Central memory CD8-positive, alpha-beta T cell (primary cell): ENCODE measurements at regions not wholly inside any gene's neighbourhood (a gene's known extent, or its start where the extent isn't known, plus 50 kb on each side); places are given as distances from the start of the nearest gene placed in this dataset.

Experiments
- ATAC-seq: fragments of 150-1000 bp; cut with Tn5 transposase; replicated peaks from 2 replicates; pipeline ENCODE4 v1.10.0; 2022; ENCODE audit warnings: mild to moderate bottlenecking, moderate FRiP score, moderate number of reproducible peaks; ENCODE audit not compliant: poor library complexity, severe bottlenecking; ENCODE audit errors: extremely low read depth
- DNase-seq, 2 donors: peaks; one replicate each; pipeline ENCODE4 v3.0.0; 2021; ENCODE audit warnings: low spot score in 2 of 2
- H3K27ac Mint-ChIP-seq: one replicate; pipeline ENCODE4 v1.8.0; 2022; ENCODE audit warnings: low read depth, mild to moderate bottlenecking, moderate library complexity, mixed read lengths
- H3K27me3 Mint-ChIP-seq: one replicate; pipeline ENCODE4 v1.8.0; 2022; ENCODE audit warnings: mixed read lengths
- H3K36me3 Mint-ChIP-seq: one replicate; pipeline ENCODE4 v1.8.0; 2022; ENCODE audit warnings: mild to moderate bottlenecking, moderate library complexity, mixed read lengths; ENCODE audit not compliant: insufficient read depth
- H3K4me1 Mint-ChIP-seq: one replicate; pipeline ENCODE4 v1.8.0; 2022; ENCODE audit warnings: mixed read lengths
- H3K4me3 Mint-ChIP-seq: one replicate; pipeline ENCODE4 v1.8.0; 2022; ENCODE audit warnings: mild to moderate bottlenecking, moderate library complexity, mixed read lengths
- H3K9me3 Mint-ChIP-seq: one replicate; pipeline ENCODE4 v1.8.0; 2022; ENCODE audit warnings: mixed read lengths

DNA sequence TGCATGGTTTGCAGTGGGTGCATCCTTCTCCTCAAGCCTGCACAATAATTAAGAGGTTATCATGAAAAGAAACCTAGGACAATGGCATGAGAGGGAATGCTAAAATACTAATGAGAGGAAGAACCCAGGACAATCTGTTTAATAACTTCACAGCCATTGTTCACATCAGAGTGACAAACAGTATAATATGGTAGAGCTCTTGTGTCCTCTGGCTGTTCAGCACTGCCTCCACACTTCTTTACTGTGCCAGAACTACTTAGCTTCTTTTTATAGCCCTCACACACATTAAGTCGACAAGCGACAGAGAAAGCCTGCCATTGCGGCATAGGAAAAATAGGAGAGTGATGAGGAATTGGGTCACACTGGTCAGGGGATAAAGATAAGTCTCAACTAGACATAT is 65.0 kb upstream of the MEIS2 start:
- H3K27ac Mint-ChIP-seq, result no peak overlapping the region
- H3K9me3 Mint-ChIP-seq, result peaks cover 9% of the 10 kb centered on the region
- no peaks in the 10 kb centered on the region for H3K27me3 Mint-ChIP-seq
- H3K4me3 Mint-ChIP-seq, result no peak overlapping the region
- H3K36me3 Mint-ChIP-seq, result no peaks in the 10 kb centered on the region
- no peak for DNase-seq
- no peak for ATAC-seq
- H3K4me1 Mint-ChIP-seq, result no peaks in the 10 kb centered on the region

- peaks cover 9% of the 10 kb centered on the region for H3K9me3 Mint-ChIP-seq
- ATAC-seq (no peak), DNase-seq (no peak)
- no peak overlapping the region for H3K4me3 Mint-ChIP-seq
- no peaks in the 10 kb centered on the region for H3K36me3 Mint-ChIP-seq
- no peaks in the 10 kb centered on the region for H3K27me3 Mint-ChIP-seq
- no peak overlapping the region for H3K27ac Mint-ChIP-seq
- no peaks in the 10 kb centered on the region for H3K4me1 Mint-ChIP-seq
These were observed 66.1 kb upstream of the MEIS2 start for GRCh38 chr15:37166402-37166801.

DNA sequence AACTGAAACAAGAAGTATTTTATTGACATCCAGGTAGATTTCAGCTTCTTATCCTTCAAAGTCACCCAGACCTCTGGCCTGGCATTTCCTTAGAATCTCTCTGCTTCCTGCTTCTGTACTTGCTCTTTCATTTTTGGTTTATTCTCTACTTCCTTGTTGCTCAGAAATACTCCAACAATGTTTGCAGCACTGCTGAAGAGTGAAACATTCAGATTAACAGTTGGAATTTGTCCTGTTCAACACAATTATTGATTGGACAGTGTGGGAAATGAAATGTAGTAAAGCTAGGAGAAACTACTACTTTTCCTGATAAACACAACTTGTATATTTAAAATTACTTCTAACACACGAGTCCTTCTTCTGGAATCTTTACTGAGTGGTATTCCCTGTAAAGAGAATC is 81.0 kb upstream of the MEIS2 start:
- DNase-seq, result no peak
- no peaks in the 10 kb centered on the region for H3K27me3 Mint-ChIP-seq
- peaks cover 38% of the 10 kb centered on the region for H3K9me3 Mint-ChIP-seq
- H3K27ac Mint-ChIP-seq, result no peak overlapping the region
- H3K36me3 Mint-ChIP-seq, result no peaks in the 10 kb centered on the region
- no peaks in the 10 kb centered on the region for H3K4me1 Mint-ChIP-seq
- H3K4me3 Mint-ChIP-seq, result no peak overlapping the region
- ATAC-seq, result no peak

- DNase-seq, result no peak
- Mint-ChIP-seq H3K36me3 (peaks cover 2% of the 10 kb centered on the region), H3K4me3 (no peak overlapping the region), H3K9me3 (peaks cover 5% of the 10 kb centered on the region), H3K27me3 (no peaks in the 10 kb centered on the region), H3K4me1 (no peaks in the 10 kb centered on the region), H3K27ac (no peak overlapping the region)
- no peak for ATAC-seq
These were observed 99.2 kb upstream of the MEIS2 start for GRCh38 chr15:37199545-37199944.

DNA sequence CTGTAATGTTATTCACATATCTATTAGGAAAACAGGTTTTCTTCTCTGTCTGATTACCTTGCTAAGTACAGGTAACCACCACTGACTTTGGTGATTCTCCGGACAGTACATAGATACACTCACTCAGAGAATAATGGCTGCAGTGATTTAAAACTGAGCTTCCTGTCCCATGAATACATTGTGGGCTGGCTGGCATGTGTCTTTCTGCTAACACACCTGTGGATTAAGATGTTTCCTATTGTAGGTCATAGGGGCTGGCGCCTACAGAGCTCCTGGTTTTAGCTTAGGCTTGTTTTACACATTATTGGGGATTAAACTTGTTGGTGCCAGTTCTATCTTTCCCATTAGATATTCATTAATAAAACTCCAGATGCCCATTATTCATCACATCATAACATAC is 102.7 kb upstream of the MEIS2 start:
- H3K9me3 Mint-ChIP-seq, result peaks cover 5% of the 10 kb centered on the region
- no peak overlapping the region for H3K4me3 Mint-ChIP-seq
- no peaks in the 10 kb centered on the region for H3K27me3 Mint-ChIP-seq
- no peak for ATAC-seq
- H3K27ac Mint-ChIP-seq, result no peak overlapping the region
- H3K4me1 Mint-ChIP-seq, result no peaks in the 10 kb centered on the region
- DNase-seq, result no peak
- no peaks in the 10 kb centered on the region for H3K36me3 Mint-ChIP-seq

GRCh38 chr15:37204692-37205091 is 104.3 kb upstream of the MEIS2 start:
- Mint-ChIP-seq H3K4me3 (no peak overlapping the region), H3K27me3 (no peaks in the 10 kb centered on the region), H3K9me3 (no peaks in the 10 kb centered on the region), H3K4me1 (no peaks in the 10 kb centered on the region), H3K27ac (no peak overlapping the region), H3K36me3 (no peaks in the 10 kb centered on the region)
- ATAC-seq, result no peak
- DNase-seq, result no peak

- Mint-ChIP-seq H3K4me3 (no peak overlapping the region), H3K4me1 (no peaks in the 10 kb centered on the region), H3K27me3 (no peaks in the 10 kb centered on the region), H3K9me3 (no peaks in the 10 kb centered on the region), H3K36me3 (no peaks in the 10 kb centered on the region), H3K27ac (no peak overlapping the region)
- ATAC-seq (no peak), DNase-seq (no peak)
These were observed 106.3 kb upstream of the MEIS2 start for GRCh38 chr15:37206690-37207089.

- Mint-ChIP-seq H3K36me3 (no peaks in the 10 kb centered on the region), H3K9me3 (peaks cover 5% of the 10 kb centered on the region), H3K27ac (no peak overlapping the region), H3K27me3 (no peaks in the 10 kb centered on the region), H3K4me1 (no peaks in the 10 kb centered on the region), H3K4me3 (no peak overlapping the region)
- ATAC-seq, result no peak
- DNase-seq, result no peak
These were observed 108.0 kb upstream of the MEIS2 start for GRCh38 chr15:37208146-37209040.

DNA sequence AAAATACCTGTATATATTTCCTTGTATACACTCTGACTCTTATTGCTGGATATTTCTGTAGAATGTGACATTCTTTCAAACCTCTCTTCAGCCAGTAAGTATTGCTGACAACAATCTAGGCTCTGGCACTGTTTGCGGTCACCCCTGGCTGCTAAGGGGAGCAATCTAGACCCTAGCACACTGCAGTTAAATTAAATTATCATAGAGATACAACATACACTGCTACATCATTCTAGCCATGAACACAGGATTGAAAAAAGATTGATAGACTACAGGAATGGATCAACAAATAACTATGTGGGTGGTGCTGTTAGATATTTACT is 108.7 kb upstream of the MEIS2 start:
- DNase-seq, result no peak
- ATAC-seq, result no peak
- Mint-ChIP-seq H3K4me3 (no peak overlapping the region), H3K27me3 (no peaks in the 10 kb centered on the region), H3K4me1 (no peaks in the 10 kb centered on the region), H3K9me3 (peaks cover 5% of the 10 kb centered on the region), H3K27ac (no peak overlapping the region), H3K36me3 (no peaks in the 10 kb centered on the region)

- Mint-ChIP-seq H3K27ac (no peak overlapping the region), H3K4me1 (no peaks in the 10 kb centered on the region), H3K4me3 (no peak overlapping the region), H3K36me3 (no peaks in the 10 kb centered on the region), H3K9me3 (peaks cover 5% of the 10 kb centered on the region), H3K27me3 (no peaks in the 10 kb centered on the region)
- ATAC-seq (no peak), DNase-seq (no peak)
These were observed 117.2 kb upstream of the MEIS2 start for GRCh38 chr15:37217567-37217966.

DNA sequence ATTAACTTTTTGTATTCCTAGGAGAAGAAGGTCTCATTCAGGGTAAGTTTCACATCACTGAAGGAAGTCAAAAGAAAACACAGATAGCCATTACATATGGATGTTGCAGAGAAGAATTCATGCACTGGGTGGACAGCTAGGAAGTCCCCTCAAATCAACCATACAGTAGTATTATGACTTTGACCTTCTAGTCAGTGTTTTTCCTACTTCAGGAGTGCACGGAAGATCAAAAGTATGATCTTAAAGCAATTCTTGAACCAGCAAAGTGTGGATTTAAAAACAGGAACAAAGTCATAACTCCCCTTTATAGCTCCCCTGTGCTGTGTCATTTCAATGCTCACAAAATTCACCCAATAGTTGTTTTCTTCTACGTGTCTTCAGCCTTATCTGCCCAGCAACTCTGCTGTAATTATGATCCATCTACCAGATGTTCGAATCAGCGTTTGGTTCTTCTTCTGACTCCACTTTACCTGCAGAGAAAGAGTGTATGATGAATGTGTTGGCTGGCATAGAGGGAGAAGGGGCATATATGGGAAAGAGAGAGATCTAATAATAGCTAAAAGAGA is 118.1 kb upstream of the MEIS2 start:
- DNase-seq (no peak), ATAC-seq (no peak)
- Mint-ChIP-seq H3K27ac (no peak overlapping the region), H3K4me1 (no peaks in the 10 kb centered on the region), H3K36me3 (no peaks in the 10 kb centered on the region), H3K9me3 (no peaks in the 10 kb centered on the region), H3K4me3 (no peak overlapping the region), H3K27me3 (no peaks in the 10 kb centered on the region)

- H3K27ac Mint-ChIP-seq, result no peak overlapping the region
- DNase-seq (no peak), ATAC-seq (no peak)
- no peaks in the 10 kb centered on the region for H3K36me3 Mint-ChIP-seq
- H3K4me1 Mint-ChIP-seq, result no peaks in the 10 kb centered on the region
- no peaks in the 10 kb centered on the region for H3K9me3 Mint-ChIP-seq
- no peaks in the 10 kb centered on the region for H3K27me3 Mint-ChIP-seq
- no peak overlapping the region for H3K4me3 Mint-ChIP-seq
These were observed 118.9 kb upstream of the MEIS2 start for GRCh38 chr15:37219211-37219701.

DNA sequence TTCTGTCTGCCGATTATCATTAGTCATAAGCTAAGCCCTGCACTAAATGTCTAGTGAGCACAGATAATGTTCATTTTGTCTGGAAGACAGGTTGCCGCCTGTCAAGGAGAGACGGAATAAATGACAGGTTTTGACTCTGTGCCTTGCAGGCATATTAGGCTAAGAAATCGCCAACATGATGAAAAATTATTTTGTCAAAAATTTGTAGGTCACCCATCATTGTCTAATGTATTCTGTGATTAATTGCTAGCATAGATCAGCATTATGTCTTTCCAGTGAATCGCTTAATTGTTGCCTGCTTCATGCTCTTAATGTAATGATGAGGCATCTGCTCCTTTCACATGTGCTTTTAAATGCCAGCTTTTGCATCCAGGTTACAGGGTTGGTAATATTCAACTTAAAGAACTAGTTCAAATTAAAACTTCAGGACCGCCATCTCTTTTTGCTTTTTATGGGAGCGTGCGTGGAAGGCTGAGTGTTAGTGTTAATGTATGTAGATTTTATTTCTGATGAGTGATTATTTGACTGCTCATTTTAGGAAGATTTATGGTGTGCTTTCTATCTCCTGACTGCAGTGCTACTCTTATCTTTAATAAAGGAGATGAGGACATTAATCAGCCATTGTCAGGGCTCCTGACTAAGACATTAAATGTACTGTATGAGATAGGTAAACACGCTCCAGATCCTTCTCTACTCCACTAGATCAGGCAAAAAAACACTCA is 120.8 kb upstream of the MEIS2 start:
- no peak for DNase-seq
- Mint-ChIP-seq H3K4me3 (no peak overlapping the region), H3K27me3 (no peaks in the 10 kb centered on the region), H3K9me3 (no peaks in the 10 kb centered on the region), H3K27ac (no peak overlapping the region), H3K36me3 (no peaks in the 10 kb centered on the region), H3K4me1 (no peaks in the 10 kb centered on the region)
- ATAC-seq, result no peak
